ES-I3 (cell line): ENCODE measurements at regions not wholly inside any gene's neighbourhood (a gene's known extent, or its start where the extent isn't known, plus 50 kb on each side); places are given as distances from the start of the nearest gene placed in this dataset.

Experiments
- H3K36me3 ChIP-seq: 2 replicates; pipeline ENCODE4 v1.6.1; 2013; ENCODE audit warnings: mild to moderate bottlenecking, low read length, control low read depth, moderate library complexity; ENCODE audit not compliant: insufficient read depth
- H3K4me1 ChIP-seq: 2 replicates; pipeline ENCODE4 v1.6.1; 2013; ENCODE audit warnings: mild to moderate bottlenecking, control low read depth, low read length; ENCODE audit not compliant: insufficient read depth
- H3K9ac ChIP-seq: 2 replicates; pipeline ENCODE4 v1.6.1; 2013; ENCODE audit warnings: low read depth, mild to moderate bottlenecking, low read length, moderate library complexity
- H3K9me3 ChIP-seq: 2 replicates; pipeline ENCODE4 v1.6.1; 2013; ENCODE audit warnings: mild to moderate bottlenecking, low read length, moderate library complexity; ENCODE audit not compliant: control insufficient read depth, insufficient read depth

GRCh38 chr2:126172631-126173184 lies 483.2 kb upstream of the GYPC start:
- Histone ChIP-seq H3K4me1 (no peaks in the 10 kb centered on the region), H3K9me3 (no peaks in the 10 kb centered on the region), H3K9ac (no peak overlapping the region), H3K36me3 (no peaks in the 10 kb centered on the region)

- no peaks in the 10 kb centered on the region for H3K36me3 ChIP-seq
- no peak overlapping the region for H3K9ac ChIP-seq
- H3K9me3 ChIP-seq = no peaks in the 10 kb centered on the region
These were observed 480.7 kb upstream of the GYPC start for GRCh38 chr2:126175222-126175621.

GRCh38 chr2:126177479-126177878 lies 478.5 kb upstream of the GYPC start:
- H3K9me3 ChIP-seq = no peaks in the 10 kb centered on the region
- H3K9ac ChIP-seq = no peak overlapping the region
- H3K4me1 ChIP-seq = no peaks in the 10 kb centered on the region
- no peaks in the 10 kb centered on the region for H3K36me3 ChIP-seq

More at GRCh38 chr2:126175222-126175621, 480.7 kb upstream of the GYPC start:
- no peaks in the 10 kb centered on the region for H3K4me1 ChIP-seq

- no peaks in the 10 kb centered on the region for H3K9me3 ChIP-seq
- H3K36me3 ChIP-seq = no peaks in the 10 kb centered on the region
- no peaks in the 10 kb centered on the region for H3K4me1 ChIP-seq
- no peak overlapping the region for H3K9ac ChIP-seq
These were observed 468.3 kb upstream of the GYPC start for GRCh38 chr2:126187668-126188067.

- Histone ChIP-seq H3K9ac (no peak overlapping the region), H3K36me3 (no peaks in the 10 kb centered on the region), H3K9me3 (no peaks in the 10 kb centered on the region), H3K4me1 (no peaks in the 10 kb centered on the region)
These were observed 466.4 kb upstream of the GYPC start for GRCh38 chr2:126189527-126189926.

GRCh38 chr2:126200538-126200937 lies 455.4 kb upstream of the GYPC start:
- Histone ChIP-seq H3K9ac (no peak overlapping the region), H3K9me3 (no peaks in the 10 kb centered on the region), H3K4me1 (no peaks in the 10 kb centered on the region), H3K36me3 (no peaks in the 10 kb centered on the region)

GRCh38 chr2:126208266-126208665 lies 447.7 kb upstream of the GYPC start:
- Histone ChIP-seq H3K9me3 (no peaks in the 10 kb centered on the region), H3K9ac (no peak overlapping the region), H3K36me3 (no peaks in the 10 kb centered on the region), H3K4me1 (no peaks in the 10 kb centered on the region)

- no peaks in the 10 kb centered on the region for H3K9me3 ChIP-seq
- no peaks in the 10 kb centered on the region for H3K36me3 ChIP-seq
- no peak overlapping the region for H3K9ac ChIP-seq
- H3K4me1 ChIP-seq = no peaks in the 10 kb centered on the region
These were observed 443.2 kb upstream of the GYPC start for GRCh38 chr2:126212735-126213134.

GRCh38 chr2:126219081-126219480 lies 436.9 kb upstream of the GYPC start:
- Histone ChIP-seq H3K9me3 (no peaks in the 10 kb centered on the region), H3K4me1 (no peaks in the 10 kb centered on the region), H3K9ac (no peak overlapping the region), H3K36me3 (no peaks in the 10 kb centered on the region)

GRCh38 chr2:126220331-126220730 lies 435.6 kb upstream of the GYPC start:
- no peaks in the 10 kb centered on the region for H3K4me1 ChIP-seq
- H3K9me3 ChIP-seq = no peaks in the 10 kb centered on the region
- no peak overlapping the region for H3K9ac ChIP-seq
- no peaks in the 10 kb centered on the region for H3K36me3 ChIP-seq

GRCh38 chr2:126221506-126221905 lies 434.5 kb upstream of the GYPC start:
- H3K9ac ChIP-seq = no peak overlapping the region
- H3K4me1 ChIP-seq = no peaks in the 10 kb centered on the region
- H3K9me3 ChIP-seq = no peaks in the 10 kb centered on the region
- no peaks in the 10 kb centered on the region for H3K36me3 ChIP-seq

- Histone ChIP-seq H3K9me3 (no peaks in the 10 kb centered on the region), H3K4me1 (no peaks in the 10 kb centered on the region), H3K36me3 (no peaks in the 10 kb centered on the region), H3K9ac (no peak overlapping the region)
These were observed 433.7 kb upstream of the GYPC start for GRCh38 chr2:126222278-126222677.

GRCh38 chr2:126224776-126225175 lies 431.2 kb upstream of the GYPC start:
- Histone ChIP-seq H3K9me3 (no peaks in the 10 kb centered on the region), H3K36me3 (no peaks in the 10 kb centered on the region), H3K9ac (no peak overlapping the region), H3K4me1 (no peaks in the 10 kb centered on the region)

GRCh38 chr2:126227250-126227649 lies 428.7 kb upstream of the GYPC start:
- Histone ChIP-seq H3K4me1 (no peaks in the 10 kb centered on the region), H3K36me3 (no peaks in the 10 kb centered on the region), H3K9ac (no peak overlapping the region), H3K9me3 (no peaks in the 10 kb centered on the region)

- Histone ChIP-seq H3K4me1 (no peaks in the 10 kb centered on the region), H3K9ac (no peak overlapping the region), H3K9me3 (no peaks in the 10 kb centered on the region), H3K36me3 (no peaks in the 10 kb centered on the region)
These were observed 427.4 kb upstream of the GYPC start for GRCh38 chr2:126228531-126228930.

GRCh38 chr2:126238251-126238650 lies 417.7 kb upstream of the GYPC start:
- Histone ChIP-seq H3K9ac (no peak overlapping the region), H3K4me1 (no peaks in the 10 kb centered on the region), H3K9me3 (no peaks in the 10 kb centered on the region), H3K36me3 (no peaks in the 10 kb centered on the region)
